Tibial nerve (tissue), 4 donors: ENCODE measurements at regions not wholly inside any gene's neighbourhood (a gene's known extent, or its start where the extent isn't known, plus 50 kb on each side); places are given as distances from the start of the nearest gene placed in this dataset.

Experiments
- DNase-seq, 2 donors: peaks; one replicate each; pipeline ENCODE4 v3.0.0-alpha.2; 2019; ENCODE audit warnings: low spot score in 2 of 2
- H3K27ac ChIP-seq, 4 donors: fragments of 200-600 bp; sonication (generic) in 3 of 4; one replicate each; pipeline ENCODE4 v1.5.1; 2017 to 2019; ENCODE audit warnings: mild to moderate bottlenecking in 1 of 4
- H3K27me3 ChIP-seq, 2 donors: fragments of 200-600 bp; sonication (generic) in 1 of 2; one replicate each; pipeline versions ENCODE4 v1.5.1 to v1.6.0; 2017 to 2019
- H3K36me3 ChIP-seq, 3 donors: fragments of 200-600 bp; sonication (generic); one replicate each; pipeline ENCODE4 v1.5.1; 2018 to 2019
- H3K4me1 ChIP-seq, 4 donors: fragments of 200-600 bp; sonication (generic) in 3 of 4; one replicate each; pipeline ENCODE4 v1.5.1; 2017 to 2019
- H3K4me3 ChIP-seq, 4 donors: fragments of 200-600 bp; sonication (generic) in 3 of 4; one replicate each; pipeline ENCODE4 v1.5.1; 2017 to 2019; ENCODE audit warnings: mild to moderate bottlenecking in 1 of 4, moderate library complexity in 1 of 4
- H3K9me3 ChIP-seq, 4 donors: fragments of 200-600 bp; sonication (generic) in 3 of 4; one replicate each; pipeline ENCODE4 v1.5.1; 2017 to 2019
- EP300 ChIP-seq, 2 donors: sonication (generic); formaldehyde crosslinking; IDR thresholded peaks; one replicate each; pipeline ENCODE4 v1.6.1; 2017; ENCODE audit warnings: antibody characterized with exemption in 2 of 2, mild to moderate bottlenecking in 1 of 2
- POLR2A ChIP-seq, 2 donors: fragments of 450-650 bp; IDR thresholded peaks; one replicate each; pipeline ENCODE4 v1.6.1; 2017; ENCODE audit warnings: antibody characterized with exemption in 2 of 2, mild to moderate bottlenecking in 2 of 2, moderate library complexity in 2 of 2
- WGBS, 2 donors: methylation state at CpG; one replicate each; pipeline ENCODE4 v1.1.5; 2018; 5-methylcytosine and 5-hydroxymethylcytosine counted together
- TF ChIP-seq, protein P1 (sequence below), 5 experiments: fragments of 200-600 bp in 3 of 5; fragments of 450-650 bp in 2 of 5; sonication (generic) in 3 of 5; IDR thresholded peaks; one replicate each; pipeline ENCODE4 v1.5.1; 2016 to 2019; ENCODE audit warnings: antibody characterized with exemption in 5 of 5, mild to moderate bottlenecking in 3 of 5, moderate library complexity in 2 of 5

DNA sequence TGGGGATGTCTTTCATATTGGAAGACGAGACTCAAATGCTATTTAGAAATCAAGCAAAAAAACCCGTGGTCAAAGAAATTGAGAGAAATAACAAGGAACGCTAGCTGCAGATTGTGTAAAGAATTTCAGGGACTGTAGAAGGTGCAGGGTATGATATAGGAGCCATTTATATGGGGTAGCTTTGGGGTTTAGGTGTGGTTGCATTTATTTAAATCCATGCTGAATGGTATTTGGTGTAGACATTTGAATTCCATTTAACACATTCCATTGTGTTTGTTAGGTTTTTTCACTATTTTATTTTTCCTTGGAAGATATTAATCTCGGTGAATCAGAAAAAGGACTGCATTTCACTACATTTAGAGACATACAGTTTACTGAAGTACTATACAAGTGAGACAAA lies 341.0 kb upstream of the GALNTL6 start:
- no peak for TF ChIP-seq POLR2A (IDR thresholded peaks at IDR 0.05)

DNA sequence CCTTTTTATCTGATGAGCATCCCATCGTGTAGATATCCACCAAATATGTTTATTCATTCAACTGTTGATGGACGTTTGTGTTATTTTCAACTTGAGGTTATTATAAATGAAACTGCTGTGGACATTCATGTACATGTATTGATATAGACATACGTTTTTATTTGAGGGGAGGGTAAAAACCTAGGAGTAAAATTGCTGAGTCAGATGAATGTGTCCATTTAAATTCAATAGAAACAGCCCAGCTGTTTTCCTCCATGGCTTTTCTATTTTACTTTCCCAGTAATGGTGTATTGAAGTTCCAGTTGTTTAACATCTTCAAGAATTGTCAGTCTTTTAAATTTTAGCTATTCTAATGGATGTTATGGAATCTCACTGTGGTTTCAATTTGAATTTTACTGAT lies 348.7 kb upstream of the GALNTL6 start:
- H3K9me3 ChIP-seq = no peaks in the 10 kb centered on the region
- TF ChIP-seq POLR2A (IDR thresholded peaks at IDR 0.05) (no peak), EP300 (IDR thresholded peaks at IDR 0.05) (no peak)
- TF ChIP-seq, protein P1, sequence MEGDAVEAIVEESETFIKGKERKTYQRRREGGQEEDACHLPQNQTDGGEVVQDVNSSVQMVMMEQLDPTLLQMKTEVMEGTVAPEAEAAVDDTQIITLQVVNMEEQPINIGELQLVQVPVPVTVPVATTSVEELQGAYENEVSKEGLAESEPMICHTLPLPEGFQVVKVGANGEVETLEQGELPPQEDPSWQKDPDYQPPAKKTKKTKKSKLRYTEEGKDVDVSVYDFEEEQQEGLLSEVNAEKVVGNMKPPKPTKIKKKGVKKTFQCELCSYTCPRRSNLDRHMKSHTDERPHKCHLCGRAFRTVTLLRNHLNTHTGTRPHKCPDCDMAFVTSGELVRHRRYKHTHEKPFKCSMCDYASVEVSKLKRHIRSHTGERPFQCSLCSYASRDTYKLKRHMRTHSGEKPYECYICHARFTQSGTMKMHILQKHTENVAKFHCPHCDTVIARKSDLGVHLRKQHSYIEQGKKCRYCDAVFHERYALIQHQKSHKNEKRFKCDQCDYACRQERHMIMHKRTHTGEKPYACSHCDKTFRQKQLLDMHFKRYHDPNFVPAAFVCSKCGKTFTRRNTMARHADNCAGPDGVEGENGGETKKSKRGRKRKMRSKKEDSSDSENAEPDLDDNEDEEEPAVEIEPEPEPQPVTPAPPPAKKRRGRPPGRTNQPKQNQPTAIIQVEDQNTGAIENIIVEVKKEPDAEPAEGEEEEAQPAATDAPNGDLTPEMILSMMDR (IDR thresholded peaks at IDR 0.05) = no peak
- H3K4me1 ChIP-seq = no peaks in the 10 kb centered on the region
- no peaks in the 10 kb centered on the region for H3K27me3 ChIP-seq
- 69 to 71% methylated on average over 3 of the region's 3 CpGs for WGBS, 2 donors
- H3K27ac ChIP-seq = no peak overlapping the region
- no peak for DNase-seq
- no peaks in the 10 kb centered on the region for H3K36me3 ChIP-seq
- H3K4me3 ChIP-seq = no peak overlapping the region

More for the DNA sequence above, 341.0 kb upstream of the GALNTL6 start:
- Histone ChIP-seq H3K27ac (no peak overlapping the region), H3K4me3 (no peak overlapping the region), H3K4me1 (no peaks in the 10 kb centered on the region), H3K27me3 (no peaks in the 10 kb centered on the region), H3K9me3 (no peaks in the 10 kb centered on the region), H3K36me3 (no peaks in the 10 kb centered on the region)
- WGBS, 2 donors = 87 to 90% methylated on average over 4 of the region's 4 CpGs
- no peak for DNase-seq

DNA sequence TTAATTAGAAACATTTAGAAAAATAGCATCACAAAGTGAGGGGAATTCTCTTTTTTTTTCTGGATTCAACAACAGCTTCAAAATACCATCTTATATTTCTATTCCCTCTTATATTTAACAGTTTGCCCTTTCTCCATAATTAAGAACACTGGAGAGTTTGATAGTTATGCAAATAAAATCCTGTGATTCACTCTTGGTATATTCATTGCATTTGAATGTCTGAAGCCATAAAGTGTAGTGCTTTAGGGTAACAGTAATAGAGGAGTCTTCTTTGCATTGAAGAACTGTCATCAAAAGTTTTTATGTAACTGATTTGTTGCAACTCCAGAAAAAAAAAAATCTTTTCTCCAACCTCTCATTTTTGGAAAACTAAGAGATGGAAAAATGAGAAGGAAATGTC lies 352.0 kb upstream of the GALNTL6 start:
- Histone ChIP-seq H3K27ac (no peak overlapping the region), H3K36me3 (no peaks in the 10 kb centered on the region), H3K27me3 (no peaks in the 10 kb centered on the region), H3K4me3 (no peak overlapping the region), H3K4me1 (no peaks in the 10 kb centered on the region), H3K9me3 (peaks cover 0 to 10% (median 1%) of the 10 kb centered on the region in 4 donors)
- DNase-seq = no peak
- no peak for TF ChIP-seq EP300 (IDR thresholded peaks at IDR 0.05)
- TF ChIP-seq, protein P1 (IDR thresholded peaks at IDR 0.05) = no peak

DNA sequence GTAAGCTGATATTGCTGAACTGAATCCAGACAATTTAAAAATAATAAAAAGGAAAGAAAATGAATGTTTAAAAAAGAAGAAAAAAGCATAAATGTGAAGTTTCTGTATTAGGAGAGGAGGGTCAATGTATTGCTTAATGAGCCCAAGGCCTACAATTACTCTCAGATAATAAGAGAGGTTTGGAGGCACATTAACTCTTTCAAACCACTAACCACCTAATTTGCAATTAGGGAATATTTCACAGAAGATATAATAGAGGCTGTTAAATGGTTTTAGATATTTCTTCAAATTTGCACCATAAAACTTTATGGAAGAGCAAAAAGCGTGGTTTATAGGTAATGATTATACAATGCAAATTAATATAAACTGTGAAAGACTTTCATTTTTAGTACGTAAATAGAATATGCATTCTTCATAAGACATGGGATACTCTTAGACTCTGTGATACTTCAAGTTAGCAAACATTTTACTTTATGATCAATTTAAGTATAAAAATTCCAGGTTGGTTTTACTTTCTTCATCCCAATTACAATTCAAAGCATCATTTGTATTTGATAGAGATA lies 364.2 kb upstream of the GALNTL6 start:
- H3K27ac ChIP-seq = no peak overlapping the region
- no peak for TF ChIP-seq POLR2A (IDR thresholded peaks at IDR 0.05)
- no peak for TF ChIP-seq EP300 (IDR thresholded peaks at IDR 0.05)
- TF ChIP-seq, protein P1 (IDR thresholded peaks at IDR 0.05) = no peak
- no peaks in the 10 kb centered on the region for H3K36me3 ChIP-seq
- 90 to 93% methylated on average over 2 of the region's 2 CpGs for WGBS, 2 donors
- no peaks in the 10 kb centered on the region for H3K27me3 ChIP-seq
- no peak overlapping the region for H3K4me3 ChIP-seq
- H3K4me1 ChIP-seq = no peaks in the 10 kb centered on the region
- DNase-seq = no peak
- H3K9me3 ChIP-seq = no peaks in the 10 kb centered on the region

DNA sequence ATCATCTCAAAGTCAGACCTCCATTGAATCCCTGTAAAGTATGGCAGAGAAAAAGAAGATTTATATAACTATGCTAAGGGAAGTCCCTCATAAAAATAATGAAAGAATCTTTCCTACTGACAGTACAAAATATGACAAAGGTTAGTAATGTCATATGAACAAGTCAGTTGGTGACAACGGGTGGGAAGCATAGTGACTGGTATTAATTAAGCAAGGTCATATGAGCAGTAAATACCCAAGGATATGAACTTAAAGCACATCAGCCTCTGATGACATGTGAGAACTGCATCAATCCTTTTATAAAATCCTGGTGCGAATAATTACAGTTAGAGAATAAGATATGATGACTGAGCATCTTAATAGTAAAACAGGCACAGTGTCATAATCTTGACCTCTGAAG lies 364.8 kb upstream of the GALNTL6 start:
- no peak for DNase-seq
- H3K4me1 ChIP-seq = no peaks in the 10 kb centered on the region
- no peaks in the 10 kb centered on the region for H3K9me3 ChIP-seq
- no peak overlapping the region for H3K4me3 ChIP-seq
- TF ChIP-seq POLR2A (IDR thresholded peaks at IDR 0.05) = no peak
- WGBS, 2 donors = 55 to 86% methylated on average over 2 of the region's 2 CpGs
- no peak overlapping the region for H3K27ac ChIP-seq
- no peaks in the 10 kb centered on the region for H3K36me3 ChIP-seq
- H3K27me3 ChIP-seq = no peaks in the 10 kb centered on the region

DNA sequence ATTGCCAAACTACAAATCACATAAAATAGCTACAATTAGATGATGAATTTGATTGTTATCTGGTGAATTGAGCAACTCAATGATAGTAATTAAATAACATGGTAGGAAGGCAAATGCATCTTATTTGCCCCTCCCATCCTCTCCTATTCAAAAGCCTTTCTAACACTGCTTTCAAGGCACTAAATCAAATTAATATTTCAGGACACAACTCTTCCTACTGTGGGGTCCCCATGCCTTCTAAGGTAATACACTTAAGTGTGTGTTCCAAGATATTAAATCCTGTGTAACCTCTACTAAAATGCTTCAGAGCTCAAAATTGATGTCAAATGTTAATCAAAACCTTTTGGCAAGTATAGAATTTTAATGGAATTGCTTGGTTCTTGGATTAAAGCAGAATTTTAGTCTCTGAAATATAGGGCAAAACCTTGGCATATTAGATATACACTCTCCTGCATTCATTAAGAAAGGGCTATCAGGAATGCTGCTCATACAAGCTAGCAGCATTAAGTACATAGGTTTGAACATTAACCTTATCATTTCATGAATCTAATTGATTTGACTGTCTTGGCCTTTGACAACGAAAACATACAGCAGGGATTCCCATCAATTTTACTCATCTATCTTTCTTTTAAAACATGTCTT lies 371.8 kb upstream of the GALNTL6 start:
- Histone ChIP-seq H3K4me3 (no peak overlapping the region), H3K27ac (no peak overlapping the region), H3K9me3 (no peaks in the 10 kb centered on the region), H3K4me1 (no peaks in the 10 kb centered on the region), H3K36me3 (no peaks in the 10 kb centered on the region), H3K27me3 (no peaks in the 10 kb centered on the region)
- 71 to 75% methylated on average over 1 of the region's 1 CpG for WGBS, 2 donors
- TF ChIP-seq, protein P1 (IDR thresholded peaks at IDR 0.05) = no peak
- no peak for TF ChIP-seq POLR2A (IDR thresholded peaks at IDR 0.05)
- TF ChIP-seq EP300 (IDR thresholded peaks at IDR 0.05) = no peak
- DNase-seq = no peak
